H9 (cell line): ENCODE measurements at regions not wholly inside any gene's neighbourhood (a gene's known extent, or its start where the extent isn't known, plus 50 kb on each side); places are given as distances from the start of the nearest gene placed in this dataset.

Experiments
- DNase-seq: peaks from one replicate; pipeline ENCODE4 v3.0.0-alpha.2; 2017
- H2AFZ ChIP-seq: one replicate; pipeline ENCODE4 v1.6.1; 2013; ENCODE audit warnings: mild to moderate bottlenecking, low read length, control low read depth, moderate library complexity
- H2AK5ac ChIP-seq: 2 replicates; pipeline ENCODE4 v1.6.1; 2013; ENCODE audit warnings: low read length, control low read depth, mixed read lengths; ENCODE audit not compliant: insufficient read length
- H2BK120ac ChIP-seq: one replicate; pipeline ENCODE4 v1.6.1; 2013; ENCODE audit warnings: low read depth, mild to moderate bottlenecking, low read length, control low read depth, inconsistent platforms; ENCODE audit not compliant: poor library complexity, severe bottlenecking
- H2BK12ac ChIP-seq: 2 replicates; pipeline ENCODE4 v1.6.1; 2013; ENCODE audit warnings: low read length, control low read depth, mixed read lengths, low read depth; ENCODE audit not compliant: insufficient read length
- H2BK15ac ChIP-seq: 2 replicates; pipeline ENCODE4 v1.6.1; 2013; ENCODE audit warnings: low read depth, low read length, control low read depth
- H2BK20ac ChIP-seq: one replicate; pipeline ENCODE4 v1.6.1; 2013; ENCODE audit warnings: low read depth, mild to moderate bottlenecking, low read length, control low read depth, inconsistent platforms; ENCODE audit not compliant: poor library complexity, severe bottlenecking
- H2BK5ac ChIP-seq: 2 replicates; pipeline ENCODE4 v1.6.1; 2013; ENCODE audit warnings: low read length, control low read depth, mixed read lengths; ENCODE audit not compliant: insufficient read length
- H3K14ac ChIP-seq: 2 replicates; pipeline ENCODE4 v1.6.1; 2013; ENCODE audit warnings: low read length, control low read depth; ENCODE audit not compliant: insufficient read depth
- H3K18ac ChIP-seq: 2 replicates; pipeline ENCODE4 v1.6.1; 2013; ENCODE audit warnings: low read depth, mild to moderate bottlenecking, mixed read lengths, low read length, control low read depth; ENCODE audit not compliant: insufficient read length
- H3K23ac ChIP-seq: 2 replicates; pipeline ENCODE4 v1.6.1; 2013; ENCODE audit warnings: low read length, control low read depth, mixed read lengths, low read depth; ENCODE audit not compliant: insufficient read length
- H3K23me2 ChIP-seq: 2 replicates; pipeline ENCODE4 v1.6.1; 2013; ENCODE audit warnings: low read depth, mild to moderate bottlenecking, mixed read lengths, low read length, control low read depth; ENCODE audit not compliant: insufficient read length, poor library complexity, severe bottlenecking
- H3K27ac ChIP-seq: 2 replicates; pipeline ENCODE4 v1.5.1; 2013; ENCODE audit warnings: low read length, control low read depth, mixed read lengths, low read depth; ENCODE audit not compliant: insufficient read length
- H3K27me3 ChIP-seq: 2 replicates; pipeline ENCODE4 v1.6.1; 2013; ENCODE audit warnings: low read length, control low read depth, inconsistent platforms; ENCODE audit not compliant: insufficient read depth
- H3K4ac ChIP-seq: 2 replicates; pipeline ENCODE4 v1.6.1; 2013; ENCODE audit warnings: low read depth, mild to moderate bottlenecking, control low read depth, inconsistent platforms, low read length, moderate library complexity
- H3K4me1 ChIP-seq: 2 replicates; pipeline ENCODE4 v1.6.1; 2013; ENCODE audit warnings: low read length, control low read depth, inconsistent platforms; ENCODE audit not compliant: insufficient read depth
- H3K4me2 ChIP-seq: 2 replicates; pipeline ENCODE4 v1.6.1; 2013; ENCODE audit warnings: low read length, control low read depth, mixed read lengths; ENCODE audit not compliant: insufficient read length, insufficient read depth
- H3K56ac ChIP-seq: 2 replicates; pipeline ENCODE4 v1.6.1; 2013; ENCODE audit warnings: low read depth, mild to moderate bottlenecking, mixed read lengths, low read length, control low read depth; ENCODE audit not compliant: insufficient read length
- H3K79me1 ChIP-seq: 2 replicates; pipeline ENCODE4 v1.6.1; 2013; ENCODE audit warnings: low read depth, mild to moderate bottlenecking, moderate library complexity, low read length, control low read depth, inconsistent platforms; ENCODE audit not compliant: insufficient read depth, poor library complexity, severe bottlenecking
- H3K79me2 ChIP-seq: 2 replicates; pipeline ENCODE4 v1.6.1; 2013; ENCODE audit warnings: low read length, control low read depth, inconsistent platforms; ENCODE audit not compliant: insufficient read depth
- H3K9ac ChIP-seq: 2 replicates; pipeline ENCODE4 v1.6.1; 2013; ENCODE audit warnings: low read length, control low read depth, mixed read lengths; ENCODE audit not compliant: insufficient read length; ENCODE audit errors: extremely low read depth
- H3K9me3 ChIP-seq: one replicate; pipeline ENCODE4 v1.6.1; 2013; ENCODE audit warnings: low read depth, low read length, inconsistent platforms; ENCODE audit not compliant: control insufficient read depth
- H3T11ph ChIP-seq: one replicate; pipeline ENCODE4 v1.6.1; 2013; ENCODE audit warnings: mild to moderate bottlenecking, low read length, control low read depth, inconsistent platforms
- H4K20me1 ChIP-seq: one replicate; pipeline ENCODE4 v1.6.1; 2013; ENCODE audit not compliant: control insufficient read depth, insufficient read length, insufficient read depth
- H4K5ac ChIP-seq: 2 replicates; pipeline ENCODE4 v1.6.1; 2013; ENCODE audit warnings: low read depth, mild to moderate bottlenecking, mixed read lengths, low read length, control low read depth; ENCODE audit not compliant: insufficient read length
- H4K8ac ChIP-seq: replicated peaks from 2 replicates; pipeline ENCODE4 v1.6.1; 2013; ENCODE audit warnings: low read length, control low read depth, mixed read lengths, low read depth; ENCODE audit not compliant: insufficient read length
- H4K91ac ChIP-seq: 2 replicates; pipeline ENCODE4 v1.6.1; 2013; ENCODE audit warnings: low read depth, mild to moderate bottlenecking, moderate library complexity, mixed read lengths, low read length, control low read depth; ENCODE audit not compliant: insufficient read length
- H3K27ac Mint-ChIP-seq, 3 experiments: 2 replicates in 2 of 3; 3 replicates in 1 of 3; pipeline ENCODE4 v1.8.0; 2020 to 2021; ENCODE audit warnings: mixed read lengths in 3 of 3, mild to moderate bottlenecking in 1 of 3, moderate library complexity in 1 of 3
- H3K27me3 Mint-ChIP-seq: 2 replicates; pipeline ENCODE4 v1.8.0; 2021; ENCODE audit warnings: low read depth, mild to moderate bottlenecking, moderate library complexity, mixed read lengths
- H3K36me3 Mint-ChIP-seq, 3 experiments: 2 replicates in 2 of 3; 3 replicates in 1 of 3; pipeline ENCODE4 v1.8.0; 2020 to 2021; ENCODE audit warnings: low read depth in 3 of 3, mixed read lengths in 3 of 3; ENCODE audit not compliant: insufficient read depth in 1 of 3
- H3K4me1 Mint-ChIP-seq, 2 experiments: 2 replicates each; pipeline ENCODE4 v1.8.0; 2020; ENCODE audit warnings: mixed read lengths in 2 of 2
- H3K4me3 Mint-ChIP-seq, 2 experiments: 2 replicates in 1 of 2; 3 replicates in 1 of 2; pipeline ENCODE4 v1.8.0; 2020 to 2021; ENCODE audit warnings: mild to moderate bottlenecking in 2 of 2, mixed read lengths in 2 of 2, moderate library complexity in 1 of 2
- H3K9me3 Mint-ChIP-seq, 2 experiments: 2 replicates in 1 of 2; 3 replicates in 1 of 2; pipeline ENCODE4 v1.8.0; 2020; ENCODE audit warnings: mild to moderate bottlenecking in 2 of 2, mixed read lengths in 2 of 2, moderate library complexity in 1 of 2
- WGBS: extraction: QIAGEN DNeasy Blood & Tissue Kit; methylation state at CpG from one replicate; pipeline ENCODE4 v1.1.7; 2013; ENCODE audit warnings: missing lambda C conversion rate, low lambda C conversion rate, mixed read lengths; ENCODE audit not compliant: insufficient read length; ENCODE audit errors: extremely low coverage; 5-methylcytosine and 5-hydroxymethylcytosine counted together
- TF ChIP-seq, protein P1 (sequence below): fragments of 200-600 bp; sonication (generic); conservative IDR thresholded peaks from 3 replicates; pipeline ENCODE4 v1.8.0; 2021; ENCODE audit warnings: antibody characterized with exemption, mild to moderate bottlenecking

DNA sequence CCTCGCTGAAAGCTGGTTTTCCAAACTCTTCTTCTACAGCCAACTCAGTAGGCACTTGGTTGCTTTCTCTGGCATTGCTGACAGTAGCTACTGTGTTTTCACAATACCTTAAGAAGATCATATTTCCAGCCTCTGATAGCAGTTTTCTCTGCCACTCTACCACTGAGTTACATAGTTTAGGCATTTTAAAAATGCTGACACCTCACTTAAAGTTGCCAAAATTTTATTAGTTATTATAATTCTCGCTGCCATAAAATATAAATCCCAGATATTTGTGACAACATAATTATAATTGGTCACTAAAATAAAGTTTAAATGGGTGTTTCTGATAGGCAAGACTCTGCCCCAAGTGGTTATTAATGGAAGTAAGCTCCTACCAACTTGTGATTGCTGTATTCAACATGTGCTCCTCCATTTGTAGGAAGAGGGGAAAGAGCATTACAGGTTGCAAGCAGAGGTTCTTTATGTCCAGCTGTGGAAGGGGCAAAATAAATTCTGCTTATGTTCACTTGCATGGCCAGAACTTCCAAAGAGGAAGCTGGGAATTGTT is 1202.8 kb downstream of the CNTNAP5 start:
- DNase-seq, result no peak

More for the DNA sequence above, 1202.8 kb downstream of the CNTNAP5 start:
- Histone ChIP-seq H2AK5ac (no peak overlapping the region), H3K9ac (no peak overlapping the region), H3K9me3 (no peaks in the 10 kb centered on the region), H3K27me3 (no peaks in the 10 kb centered on the region), H4K8ac (no peak overlapping the region), H3K23me2 (no peaks in the 10 kb centered on the region), H3T11ph (no peak overlapping the region), H2AFZ (peak overlapping the region; percentile 56), H2BK5ac (no peak overlapping the region), H3K14ac (no peak overlapping the region), H4K20me1 (no peaks in the 10 kb centered on the region), H3K79me1 (no peaks in the 10 kb centered on the region), H4K5ac (no peak overlapping the region), H3K4ac (no peak overlapping the region), H3K27ac (no peak overlapping the region), H4K91ac (no peak overlapping the region), H3K18ac (no peak overlapping the region), H3K4me1 (no peaks in the 10 kb centered on the region), H3K23ac (no peak overlapping the region), H2BK12ac (no peak overlapping the region), H2BK120ac (no peak overlapping the region), H3K79me2 (no peaks in the 10 kb centered on the region), H3K56ac (no peak overlapping the region), H3K4me2 (no peak overlapping the region), H2BK15ac (no peak overlapping the region), H2BK20ac (no peak overlapping the region)
- H3K27me3 Mint-ChIP-seq, result no peaks in the 10 kb centered on the region
- H3K9me3 Mint-ChIP-seq, result peaks cover 4% of the 10 kb centered on the region in 2 experiments
- H3K27ac Mint-ChIP-seq, result no peak overlapping the region
- peaks cover 3 to 5% (median 3%) of the 10 kb centered on the region in 3 experiments for H3K36me3 Mint-ChIP-seq
- WGBS, result no CpG with 5 or more reads among the region's 2 CpGs
- TF ChIP-seq, protein P1, sequence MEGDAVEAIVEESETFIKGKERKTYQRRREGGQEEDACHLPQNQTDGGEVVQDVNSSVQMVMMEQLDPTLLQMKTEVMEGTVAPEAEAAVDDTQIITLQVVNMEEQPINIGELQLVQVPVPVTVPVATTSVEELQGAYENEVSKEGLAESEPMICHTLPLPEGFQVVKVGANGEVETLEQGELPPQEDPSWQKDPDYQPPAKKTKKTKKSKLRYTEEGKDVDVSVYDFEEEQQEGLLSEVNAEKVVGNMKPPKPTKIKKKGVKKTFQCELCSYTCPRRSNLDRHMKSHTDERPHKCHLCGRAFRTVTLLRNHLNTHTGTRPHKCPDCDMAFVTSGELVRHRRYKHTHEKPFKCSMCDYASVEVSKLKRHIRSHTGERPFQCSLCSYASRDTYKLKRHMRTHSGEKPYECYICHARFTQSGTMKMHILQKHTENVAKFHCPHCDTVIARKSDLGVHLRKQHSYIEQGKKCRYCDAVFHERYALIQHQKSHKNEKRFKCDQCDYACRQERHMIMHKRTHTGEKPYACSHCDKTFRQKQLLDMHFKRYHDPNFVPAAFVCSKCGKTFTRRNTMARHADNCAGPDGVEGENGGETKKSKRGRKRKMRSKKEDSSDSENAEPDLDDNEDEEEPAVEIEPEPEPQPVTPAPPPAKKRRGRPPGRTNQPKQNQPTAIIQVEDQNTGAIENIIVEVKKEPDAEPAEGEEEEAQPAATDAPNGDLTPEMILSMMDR, result peak; percentile 65
- no peak overlapping the region for H3K4me3 Mint-ChIP-seq
- H3K4me1 Mint-ChIP-seq, result peaks cover 3% of the 10 kb centered on the region in 2 experiments; a peak in 1 of 4 replicates
